ENCODE measurements at regions not wholly inside any gene's neighbourhood (a gene's known extent, or its start where the extent isn't known, plus 50 kb on each side); places are given as distances from the start of the nearest gene placed in this dataset.

DNA sequence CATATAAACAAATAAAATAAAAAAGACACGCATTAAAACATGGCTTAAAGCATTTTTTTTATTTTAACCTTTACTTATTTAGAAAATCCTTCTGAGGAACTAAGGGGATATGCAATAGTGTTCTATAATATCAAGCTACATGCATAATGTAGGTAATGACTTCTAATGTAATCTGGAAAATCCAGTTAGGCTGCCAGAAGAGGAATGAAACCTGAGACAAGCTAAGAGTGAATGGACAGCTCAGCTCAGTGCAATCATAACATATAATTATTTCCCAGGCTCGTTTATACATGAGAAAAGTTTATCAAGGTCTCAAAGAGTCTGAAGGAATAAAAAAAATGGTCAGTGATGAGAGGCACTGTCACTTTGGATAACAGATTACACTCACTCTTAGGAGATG lies 649.0 kb upstream of the PCDH15 start:
- no peak overlapping the region for H3K4me3 ChIP-seq
- H3K4me1 ChIP-seq (ENCODE audit: low read depth) = no peaks in the 10 kb centered on the region
- TF ChIP-seq, protein P1, sequence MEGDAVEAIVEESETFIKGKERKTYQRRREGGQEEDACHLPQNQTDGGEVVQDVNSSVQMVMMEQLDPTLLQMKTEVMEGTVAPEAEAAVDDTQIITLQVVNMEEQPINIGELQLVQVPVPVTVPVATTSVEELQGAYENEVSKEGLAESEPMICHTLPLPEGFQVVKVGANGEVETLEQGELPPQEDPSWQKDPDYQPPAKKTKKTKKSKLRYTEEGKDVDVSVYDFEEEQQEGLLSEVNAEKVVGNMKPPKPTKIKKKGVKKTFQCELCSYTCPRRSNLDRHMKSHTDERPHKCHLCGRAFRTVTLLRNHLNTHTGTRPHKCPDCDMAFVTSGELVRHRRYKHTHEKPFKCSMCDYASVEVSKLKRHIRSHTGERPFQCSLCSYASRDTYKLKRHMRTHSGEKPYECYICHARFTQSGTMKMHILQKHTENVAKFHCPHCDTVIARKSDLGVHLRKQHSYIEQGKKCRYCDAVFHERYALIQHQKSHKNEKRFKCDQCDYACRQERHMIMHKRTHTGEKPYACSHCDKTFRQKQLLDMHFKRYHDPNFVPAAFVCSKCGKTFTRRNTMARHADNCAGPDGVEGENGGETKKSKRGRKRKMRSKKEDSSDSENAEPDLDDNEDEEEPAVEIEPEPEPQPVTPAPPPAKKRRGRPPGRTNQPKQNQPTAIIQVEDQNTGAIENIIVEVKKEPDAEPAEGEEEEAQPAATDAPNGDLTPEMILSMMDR (IDR thresholded peaks at IDR 0.05; ENCODE audit: low read depth, low read length) = no peak
- DNase-seq (ENCODE audit: low read depth in 1 of 2, low spot score in 1 of 2) = no peak
- H3K27ac ChIP-seq = no peak overlapping the region
- no peaks in the 10 kb centered on the region for H3K9me3 ChIP-seq (ENCODE audit: low read depth)
- no peaks in the 10 kb centered on the region for H3K27me3 ChIP-seq
- no peaks in the 10 kb centered on the region for H3K36me3 ChIP-seq

GRCh38 chr10:55446441-55447002 lies 645.5 kb upstream of the PCDH15 start:
- no peaks in the 10 kb centered on the region for H3K36me3 ChIP-seq
- TF ChIP-seq, protein P1 (IDR thresholded peaks at IDR 0.05; ENCODE audit: low read depth, low read length) = no peak
- DNase-seq (ENCODE audit: low read depth in 1 of 2, low spot score in 1 of 2) = no peak
- H3K4me1 ChIP-seq (ENCODE audit: low read depth) = no peaks in the 10 kb centered on the region
- no peaks in the 10 kb centered on the region for H3K9me3 ChIP-seq (ENCODE audit: low read depth)
- no peak overlapping the region for H3K27ac ChIP-seq
- H3K27me3 ChIP-seq = no peaks in the 10 kb centered on the region
- no peak overlapping the region for H3K4me3 ChIP-seq

DNA sequence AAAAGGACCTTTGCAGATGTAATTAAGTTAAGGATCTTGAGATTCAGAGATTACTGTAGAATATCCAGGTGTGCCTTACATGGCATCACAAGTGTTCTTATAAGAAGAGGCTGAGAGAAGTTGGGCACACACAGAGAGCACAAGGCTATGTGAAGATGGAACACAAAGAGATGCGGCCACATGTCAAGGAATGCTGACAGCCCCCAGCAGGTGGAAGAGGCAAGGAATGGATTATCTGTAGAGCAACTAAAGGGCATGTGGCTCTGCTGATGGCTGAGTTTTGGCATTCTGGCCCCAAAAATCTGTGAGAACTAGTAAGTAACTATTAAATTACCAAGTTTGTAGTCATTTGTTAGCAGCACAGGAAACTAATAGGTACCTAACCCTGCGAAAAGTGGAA lies 640.7 kb upstream of the PCDH15 start:
- Histone ChIP-seq H3K4me1 (ENCODE audit: low read depth) (no peaks in the 10 kb centered on the region), H3K4me3 (no peak overlapping the region), H3K27me3 (no peaks in the 10 kb centered on the region), H3K27ac (no peak overlapping the region), H3K9me3 (ENCODE audit: low read depth) (no peaks in the 10 kb centered on the region), H3K36me3 (no peaks in the 10 kb centered on the region)
- DNase-seq (ENCODE audit: low read depth in 1 of 2, low spot score in 1 of 2) = no peak
- TF ChIP-seq, protein P1 (IDR thresholded peaks at IDR 0.05; ENCODE audit: low read depth, low read length) = no peak

GRCh38 chr10:55426138-55426537 lies 625.1 kb upstream of the PCDH15 start:
- Histone ChIP-seq H3K27ac (no peak overlapping the region), H3K36me3 (no peaks in the 10 kb centered on the region), H3K9me3 (ENCODE audit: low read depth) (no peaks in the 10 kb centered on the region), H3K27me3 (no peaks in the 10 kb centered on the region), H3K4me3 (no peak overlapping the region), H3K4me1 (ENCODE audit: low read depth) (no peaks in the 10 kb centered on the region)
- no peak for DNase-seq (ENCODE audit: low read depth in 1 of 2, low spot score in 1 of 2)
- TF ChIP-seq, protein P1 (IDR thresholded peaks at IDR 0.05; ENCODE audit: low read depth, low read length) = no peak

DNA sequence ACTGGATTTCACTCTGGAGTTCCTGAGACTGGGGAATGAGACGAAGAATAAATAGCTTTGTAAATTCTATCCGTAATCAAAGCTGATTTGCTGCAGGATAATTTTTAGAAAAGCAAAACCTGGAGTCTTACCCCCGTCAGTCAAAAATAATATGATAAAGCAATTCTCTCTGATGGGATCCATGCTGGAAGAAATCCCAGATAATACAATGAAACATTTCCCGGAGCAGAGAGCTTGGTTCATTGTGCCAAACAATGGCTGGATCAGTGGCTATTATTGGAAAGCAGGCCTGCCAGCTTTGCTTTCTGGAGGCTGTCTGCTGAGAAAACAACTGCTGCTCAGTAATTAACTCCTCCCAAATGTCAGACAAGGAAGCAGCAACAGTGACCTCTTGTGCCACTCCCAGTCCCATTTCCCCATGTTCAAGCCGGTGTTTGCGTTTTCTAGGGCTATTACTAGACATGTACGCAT lies 609.4 kb upstream of the PCDH15 start:
- Histone ChIP-seq H3K9me3 (ENCODE audit: low read depth) (no peaks in the 10 kb centered on the region), H3K4me3 (no peak overlapping the region), H3K27ac (peak overlapping the region; percentile 68), H3K27me3 (no peaks in the 10 kb centered on the region), H3K4me1 (ENCODE audit: low read depth) (peaks cover 8% of the 10 kb centered on the region), H3K36me3 (no peaks in the 10 kb centered on the region)
- TF ChIP-seq, protein P1 (IDR thresholded peaks at IDR 0.05; ENCODE audit: low read depth, low read length) = no peak
- peak; percentile 1 to 76 for DNase-seq (ENCODE audit: low read depth in 1 of 2, low spot score in 1 of 2)
